ENCODE measurements at regions not wholly inside any gene's neighbourhood (a gene's known extent, or its start where the extent isn't known, plus 50 kb on each side); places are given as distances from the start of the nearest gene placed in this dataset.

DNA sequence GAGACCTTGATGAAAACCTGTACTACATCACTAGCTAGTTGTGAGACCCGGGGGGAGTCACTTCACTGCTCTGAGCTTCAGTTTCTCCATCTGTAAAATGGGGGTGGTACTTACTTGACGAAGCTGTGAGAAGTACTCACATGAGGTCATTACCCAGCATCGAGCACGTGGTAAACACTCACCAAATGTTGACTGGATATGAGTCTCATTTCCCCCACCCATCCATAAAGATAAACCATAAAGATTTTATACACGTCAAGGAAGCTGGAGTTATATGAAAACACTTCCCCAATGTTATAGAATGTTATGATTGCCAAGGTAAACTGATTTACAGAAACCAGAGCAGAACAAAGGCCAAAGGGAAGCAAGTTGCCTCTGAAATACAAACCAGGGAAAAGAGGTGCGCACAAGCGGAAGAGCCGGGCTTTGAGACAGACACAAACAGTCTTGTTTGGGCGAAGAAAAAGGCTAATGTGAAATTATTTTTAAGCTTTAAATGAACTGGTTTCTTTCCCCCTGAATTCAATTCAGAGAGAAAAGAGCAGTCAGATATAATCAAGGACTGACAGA lies 536.8 kb downstream of the MED13L start:
- TF ChIP-seq YY1 (IDR thresholded peaks at IDR 0.05; ENCODE audit: insufficient read depth, insufficient read length) (no peak), SUZ12 (IDR thresholded peaks at IDR 0.05; ENCODE audit: extremely low read depth, insufficient read depth, insufficient read length) (no peak), ZNF274 (IDR thresholded peaks at IDR 0.05; ENCODE audit: low read depth, low read length) (no peak)
- Histone ChIP-seq H3K4me1 (ENCODE audit: insufficient read depth, insufficient read length) (no peaks in the 10 kb centered on the region), H3K9me3 (ENCODE audit: insufficient read depth, low read length) (no peaks in the 10 kb centered on the region), H3K4me3 (ENCODE audit: insufficient read length, low read depth) (no peak overlapping the region), H3K27me3 (ENCODE audit: insufficient read depth, insufficient read length) (peaks cover 3% of the 10 kb centered on the region), H3K36me3 (ENCODE audit: insufficient read depth, insufficient read length, low read length) (no peaks in the 10 kb centered on the region), H3K9ac (ENCODE audit: insufficient read length, low read depth) (no peak overlapping the region)
- no peak for DNase-seq (ENCODE audit: low read depth, low spot score)

DNA sequence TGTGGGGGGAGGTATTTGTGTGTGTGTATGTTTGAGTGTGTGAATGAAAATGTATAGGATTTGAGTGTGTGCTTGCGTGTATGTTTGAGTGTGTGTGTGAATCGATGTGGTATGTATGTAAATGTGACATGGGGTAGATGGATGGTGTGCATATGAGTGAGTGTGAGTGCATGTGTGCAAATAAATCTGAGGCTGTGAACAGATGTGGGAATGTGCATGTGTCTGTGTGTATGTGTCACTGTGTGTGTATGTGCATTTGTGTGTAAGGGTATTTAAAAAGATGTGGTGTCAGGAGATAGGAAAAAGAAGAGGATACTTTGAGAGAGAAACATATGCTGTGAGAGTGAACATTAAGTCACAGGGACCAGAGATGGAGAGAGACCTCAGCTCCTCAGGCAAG lies 539.6 kb downstream of the MED13L start:
- no peaks in the 10 kb centered on the region for H3K36me3 ChIP-seq (ENCODE audit: insufficient read depth, insufficient read length, low read length)
- no peak overlapping the region for H3K4me3 ChIP-seq (ENCODE audit: insufficient read length, low read depth)
- DNase-seq (ENCODE audit: low read depth, low spot score): no peak
- H3K27me3 ChIP-seq (ENCODE audit: insufficient read depth, insufficient read length): peaks cover 3% of the 10 kb centered on the region
- H3K9me3 ChIP-seq (ENCODE audit: insufficient read depth, low read length): no peaks in the 10 kb centered on the region
- H3K9ac ChIP-seq (ENCODE audit: insufficient read length, low read depth): no peak overlapping the region
- TF ChIP-seq YY1 (IDR thresholded peaks at IDR 0.05; ENCODE audit: insufficient read depth, insufficient read length) (no peak), SUZ12 (IDR thresholded peaks at IDR 0.05; ENCODE audit: extremely low read depth, insufficient read depth, insufficient read length) (no peak), ZNF274 (IDR thresholded peaks at IDR 0.05; ENCODE audit: low read depth, low read length) (no peak)
- H3K4me1 ChIP-seq (ENCODE audit: insufficient read depth, insufficient read length): no peaks in the 10 kb centered on the region

- H3K9me3 ChIP-seq (ENCODE audit: insufficient read depth, low read length): 0 out of 2 replicates have a peak, but pooled peaks cover 10% of the 10 kb centered on the region
- H3K4me1 ChIP-seq (ENCODE audit: insufficient read depth, insufficient read length): no peaks in the 10 kb centered on the region
- no peak overlapping the region for H3K9ac ChIP-seq (ENCODE audit: insufficient read length, low read depth)
- no peak overlapping the region for H3K4me3 ChIP-seq (ENCODE audit: insufficient read length, low read depth)
- peaks cover 3% of the 10 kb centered on the region for H3K27me3 ChIP-seq (ENCODE audit: insufficient read depth, insufficient read length)
- DNase-seq (ENCODE audit: low read depth, low spot score): no peak
- TF ChIP-seq ZNF274 (IDR thresholded peaks at IDR 0.05; ENCODE audit: low read depth, low read length): no peak
- no peak for TF ChIP-seq YY1 (IDR thresholded peaks at IDR 0.05; ENCODE audit: insufficient read depth, insufficient read length)
- TF ChIP-seq SUZ12 (IDR thresholded peaks at IDR 0.05; ENCODE audit: extremely low read depth, insufficient read depth, insufficient read length): no peak
- no peaks in the 10 kb centered on the region for H3K36me3 ChIP-seq (ENCODE audit: insufficient read depth, insufficient read length, low read length)
Observed at GRCh38 chr12:115736360-115736759, 541.1 kb downstream of the MED13L start.

GRCh38 chr12:115730975-115731541 lies 546.4 kb downstream of the MED13L start:
- H3K27me3 ChIP-seq (ENCODE audit: insufficient read depth, insufficient read length): no peaks in the 10 kb centered on the region
- DNase-seq (ENCODE audit: low read depth, low spot score): no peak
- TF ChIP-seq YY1 (IDR thresholded peaks at IDR 0.05; ENCODE audit: insufficient read depth, insufficient read length) (no peak), SUZ12 (IDR thresholded peaks at IDR 0.05; ENCODE audit: extremely low read depth, insufficient read depth, insufficient read length) (no peak), ZNF274 (IDR thresholded peaks at IDR 0.05; ENCODE audit: low read depth, low read length) (no peak)
- H3K4me3 ChIP-seq (ENCODE audit: insufficient read length, low read depth): no peak overlapping the region
- no peaks in the 10 kb centered on the region for H3K36me3 ChIP-seq (ENCODE audit: insufficient read depth, insufficient read length, low read length)
- H3K9ac ChIP-seq (ENCODE audit: insufficient read length, low read depth): no peak overlapping the region
- H3K4me1 ChIP-seq (ENCODE audit: insufficient read depth, insufficient read length): no peaks in the 10 kb centered on the region
- H3K9me3 ChIP-seq (ENCODE audit: insufficient read depth, low read length): 0 out of 2 replicates have a peak, but pooled peaks cover 17% of the 10 kb centered on the region

DNA sequence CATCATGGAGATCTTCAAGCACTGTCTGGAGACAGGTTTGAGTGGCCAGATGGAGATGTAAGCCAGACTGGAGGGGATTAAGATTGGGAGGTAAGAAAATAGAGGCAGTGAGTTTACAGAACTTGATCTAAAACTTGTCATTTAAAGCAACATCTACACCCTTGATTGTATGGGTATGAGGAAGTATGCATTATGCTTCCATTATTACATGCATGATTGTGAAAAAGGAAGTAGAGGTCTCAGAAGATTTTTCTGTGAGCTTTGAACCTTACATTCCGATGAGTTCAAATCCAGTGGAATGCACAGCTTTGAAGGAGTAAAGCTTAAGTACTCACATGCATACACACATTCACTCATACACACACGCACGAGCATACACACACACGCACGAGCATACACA lies 550.8 kb downstream of the MED13L start:
- Histone ChIP-seq H3K4me1 (ENCODE audit: insufficient read depth, insufficient read length) (no peaks in the 10 kb centered on the region), H3K9me3 (ENCODE audit: insufficient read depth, low read length) (0 out of 2 replicates have a peak, but pooled peaks cover 10% of the 10 kb centered on the region), H3K4me3 (ENCODE audit: insufficient read length, low read depth) (no peak overlapping the region), H3K27me3 (ENCODE audit: insufficient read depth, insufficient read length) (no peaks in the 10 kb centered on the region), H3K36me3 (ENCODE audit: insufficient read depth, insufficient read length, low read length) (no peaks in the 10 kb centered on the region), H3K9ac (ENCODE audit: insufficient read length, low read depth) (no peak overlapping the region)
- DNase-seq (ENCODE audit: low read depth, low spot score): no peak
- TF ChIP-seq SUZ12 (IDR thresholded peaks at IDR 0.05; ENCODE audit: extremely low read depth, insufficient read depth, insufficient read length) (no peak), ZNF274 (IDR thresholded peaks at IDR 0.05; ENCODE audit: low read depth, low read length) (no peak), YY1 (IDR thresholded peaks at IDR 0.05; ENCODE audit: insufficient read depth, insufficient read length) (no peak)

DNA sequence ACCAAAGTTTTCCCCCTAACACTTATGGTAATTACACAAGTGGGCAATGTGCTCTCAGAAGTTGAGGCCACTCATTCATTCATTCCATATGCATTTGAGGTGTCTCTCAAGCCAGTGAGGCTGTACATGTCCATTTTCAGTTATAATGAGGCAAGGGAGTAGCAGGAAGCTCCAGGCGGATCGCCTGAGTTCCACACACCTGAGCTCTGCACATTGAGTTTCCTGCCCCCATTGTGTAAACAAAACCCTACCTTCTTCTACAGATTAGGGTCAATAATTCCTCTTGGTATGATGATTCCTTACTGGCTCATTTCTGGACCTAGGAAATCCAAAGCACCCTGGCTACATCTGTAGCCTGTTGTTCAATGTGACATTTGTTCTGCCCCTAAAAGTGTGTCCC lies 555.3 kb downstream of the MED13L start:
- Histone ChIP-seq H3K4me3 (ENCODE audit: insufficient read length, low read depth) (no peak overlapping the region), H3K27me3 (ENCODE audit: insufficient read depth, insufficient read length) (no peaks in the 10 kb centered on the region), H3K4me1 (ENCODE audit: insufficient read depth, insufficient read length) (no peaks in the 10 kb centered on the region), H3K36me3 (ENCODE audit: insufficient read depth, insufficient read length, low read length) (no peaks in the 10 kb centered on the region), H3K9ac (ENCODE audit: insufficient read length, low read depth) (no peak overlapping the region), H3K9me3 (ENCODE audit: insufficient read depth, low read length) (no peaks in the 10 kb centered on the region)
- TF ChIP-seq SUZ12 (IDR thresholded peaks at IDR 0.05; ENCODE audit: extremely low read depth, insufficient read depth, insufficient read length) (no peak), YY1 (IDR thresholded peaks at IDR 0.05; ENCODE audit: insufficient read depth, insufficient read length) (no peak), ZNF274 (IDR thresholded peaks at IDR 0.05; ENCODE audit: low read depth, low read length) (no peak)
- no peak for DNase-seq (ENCODE audit: low read depth, low spot score)

DNA sequence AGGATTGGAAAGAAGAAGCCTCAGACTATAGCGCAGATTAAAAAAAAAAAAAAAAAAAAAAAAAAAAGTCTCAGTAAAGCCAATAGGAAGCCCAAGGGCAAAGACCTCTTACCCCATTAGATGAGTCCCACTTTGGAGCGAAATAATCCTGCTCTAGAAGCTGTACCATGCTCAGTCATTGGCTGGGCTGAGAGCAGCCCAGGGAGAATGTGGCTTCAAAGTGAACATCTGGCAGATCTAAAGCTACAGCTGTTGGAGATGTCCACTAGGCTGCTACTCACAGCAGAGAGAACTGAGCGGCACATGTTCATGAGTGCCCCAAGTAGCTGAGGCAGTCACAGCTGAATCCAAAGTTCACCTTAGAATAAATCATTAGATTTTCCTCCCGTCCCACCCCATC lies 560.9 kb downstream of the MED13L start:
- no peak overlapping the region for H3K4me3 ChIP-seq (ENCODE audit: insufficient read length, low read depth)
- DNase-seq (ENCODE audit: low read depth, low spot score): no peak
- H3K36me3 ChIP-seq (ENCODE audit: insufficient read depth, insufficient read length, low read length): no peaks in the 10 kb centered on the region
- H3K9ac ChIP-seq (ENCODE audit: insufficient read length, low read depth): no peak overlapping the region
- no peaks in the 10 kb centered on the region for H3K4me1 ChIP-seq (ENCODE audit: insufficient read depth, insufficient read length)
- no peaks in the 10 kb centered on the region for H3K27me3 ChIP-seq (ENCODE audit: insufficient read depth, insufficient read length)
- H3K9me3 ChIP-seq (ENCODE audit: insufficient read depth, low read length): no peaks in the 10 kb centered on the region
- no peak for TF ChIP-seq YY1 (IDR thresholded peaks at IDR 0.05; ENCODE audit: insufficient read depth, insufficient read length)
- no peak for TF ChIP-seq ZNF274 (IDR thresholded peaks at IDR 0.05; ENCODE audit: low read depth, low read length)
- no peak for TF ChIP-seq SUZ12 (IDR thresholded peaks at IDR 0.05; ENCODE audit: extremely low read depth, insufficient read depth, insufficient read length)

Measured in NT2/D1 (cell line).